Endothelial cell of umbilical vein (primary cell): ENCODE measurements at regions not wholly inside any gene's neighbourhood (a gene's known extent, or its start where the extent isn't known, plus 50 kb on each side); places are given as distances from the start of the nearest gene placed in this dataset.

Source experiments
- BruUV-seq: library from RNA; stranded (reverse); fragments of 400-500 nt; replicated peaks from 2 replicates; lab custom pipeline; 2021; lab: Mats Ljungman, UMichigan
- CTCF ChIA-PET: fragments of 300-600, 350-600 bp; sonication (Branson Sonifier 250); formaldehyde crosslinking; loops from one replicate; lab custom pipeline; 2021; ENCODE audit warnings: antibody characterized with exemption, inconsistent platforms; lab: Charles Lee
- POLR2A ChIA-PET: fragments of 300-600, 350-600 bp; sonication (Branson Sonifier 250); formaldehyde crosslinking; loops from one replicate; lab custom pipeline; 2021; ENCODE audit warnings: antibody characterized with exemption, inconsistent platforms; lab: Charles Lee
- DNase-seq: peaks from one replicate; pipeline ENCODE4 v3.0.0-alpha.2; 2011; ENCODE audit warnings: low read depth, low spot score
- FAIRE-seq: peaks from 2 replicates; lab custom pipeline; 2011; peaks lifted over from hg19 to GRCh38; lab: Jason Lieb, UNC
- H2AFZ ChIP-seq: 2 replicates; pipeline ENCODE4 v1.6.0; 2012; ENCODE audit warnings: low read depth, low read length, control low read depth, inconsistent platforms
- H3K27ac ChIP-seq: 2 replicates; pipeline ENCODE4 v1.5.1; 2011; ENCODE audit warnings: low read depth, mild to moderate bottlenecking, control low read depth, low read length, moderate library complexity; ENCODE audit not compliant: insufficient read depth
- H3K27me3 ChIP-seq, 2 experiments: 2 replicates each; pipeline versions ENCODE4 v1.6.0 to v1.6.1; 2011; ENCODE audit warnings: low read length in 2 of 2, mixed read lengths in 1 of 2; ENCODE audit not compliant: control insufficient read depth in 2 of 2, insufficient read depth in 2 of 2
- H3K36me3 ChIP-seq, 2 experiments: 2 replicates in 1 of 2; 3 replicates in 1 of 2; pipeline ENCODE4 v1.5.1; 2011; ENCODE audit warnings: low read length in 2 of 2, mild to moderate bottlenecking in 1 of 2, moderate library complexity in 1 of 2; ENCODE audit not compliant: control insufficient read depth in 2 of 2, insufficient read depth in 2 of 2; ENCODE audit errors: extremely low read depth in 1 of 2
- H3K4me1 ChIP-seq: 3 replicates; pipeline ENCODE4 v1.5.1; 2011; ENCODE audit warnings: mild to moderate bottlenecking, low read length; ENCODE audit not compliant: control insufficient read depth, insufficient read depth; ENCODE audit errors: extremely low read depth
- H3K4me2 ChIP-seq: 2 replicates; pipeline ENCODE4 v1.6.1; 2011; ENCODE audit warnings: low read length, control low read depth, mixed read lengths; ENCODE audit not compliant: insufficient read depth
- H3K4me3 ChIP-seq, 3 experiments: fragments of 200-600 bp in 1 of 3; sonication (generic), shearing (Covaris generic) in 1 of 3; replicated peaks in 1 of 3; 2 replicates each; pipeline ENCODE4 v1.5.1; 2011 to 2016; ENCODE audit warnings: control low read depth in 3 of 3, low read length in 3 of 3, mild to moderate bottlenecking in 2 of 3, inconsistent platforms in 1 of 3, low read depth in 1 of 3, moderate library complexity in 1 of 3; ENCODE audit not compliant: insufficient read depth in 1 of 3
- H3K79me2 ChIP-seq: 2 replicates; pipeline ENCODE4 v1.6.0; 2012; ENCODE audit warnings: low read length, inconsistent platforms; ENCODE audit not compliant: control insufficient read depth, insufficient read depth
- H3K9ac ChIP-seq: replicated peaks from 2 replicates; pipeline ENCODE3; 2011; ENCODE audit warnings: low read length, control low read depth; ENCODE audit not compliant: insufficient read depth; ENCODE audit errors: extremely low read depth
- H3K9me1 ChIP-seq: replicated peaks from 3 replicates; pipeline ENCODE4 v1.6.0; 2011; ENCODE audit warnings: mild to moderate bottlenecking, low read length; ENCODE audit not compliant: control insufficient read depth, insufficient read depth; ENCODE audit errors: extremely low read depth
- H3K9me3 ChIP-seq: replicated peaks from 2 replicates; pipeline ENCODE4 v1.5.1; 2012; ENCODE audit warnings: low read length, inconsistent platforms; ENCODE audit not compliant: control insufficient read depth, insufficient read depth
- H4K20me1 ChIP-seq: replicated peaks from 2 replicates; pipeline ENCODE3; 2011; ENCODE audit warnings: mild to moderate bottlenecking, low read length; ENCODE audit not compliant: control insufficient read depth, insufficient read depth; ENCODE audit errors: extremely low read depth
- EZH2 ChIP-seq: IDR thresholded peaks from 2 replicates; pipeline ENCODE4 v1.6.1; 2012; ENCODE audit warnings: borderline replicate concordance, low read depth, mild to moderate bottlenecking, moderate library complexity, low read length, inconsistent platforms; ENCODE audit not compliant: severe bottlenecking
- FOS ChIP-seq: IDR thresholded peaks from 2 replicates; pipeline ENCODE4 v1.6.1; 2011; ENCODE audit warnings: mild to moderate bottlenecking, low read length, moderate library complexity, borderline replicate concordance; ENCODE audit not compliant: insufficient read depth
- GATA2 ChIP-seq: IDR thresholded peaks from 2 replicates; pipeline ENCODE4 v1.7.0; 2011; ENCODE audit warnings: low read depth, mild to moderate bottlenecking, moderate library complexity, mixed read lengths, low read length; ENCODE audit not compliant: insufficient read length, insufficient read depth
- JUN ChIP-seq: IDR thresholded peaks from 2 replicates; pipeline ENCODE4 v1.6.1; 2011; ENCODE audit warnings: borderline replicate concordance, low read depth; ENCODE audit not compliant: insufficient read length, insufficient read depth
- MYC ChIP-seq: IDR thresholded peaks from one replicate; pipeline ENCODE4 v1.6.1; 2011; ENCODE audit warnings: mild to moderate bottlenecking, low read depth, low read length
- POLR2A ChIP-seq: IDR thresholded peaks from 2 replicates; pipeline ENCODE4 v1.6.1; 2012; ENCODE audit warnings: low read depth, mild to moderate bottlenecking, control low read depth, low read length
- POLR2AphosphoS5 ChIP-seq: IDR thresholded peaks from 2 replicates; pipeline ENCODE4 v1.6.1; 2012; ENCODE audit warnings: low read depth, mild to moderate bottlenecking, control low read depth, low read length, moderate library complexity; ENCODE audit not compliant: insufficient read depth
- dilution Hi-C: fragments of 300-500 bp; cut with MboI; formaldehyde crosslinking; loops from one replicate; pipeline ENCODE4 v1.15.0; 2019; ENCODE audit warnings: low sequenced_read_pairs; ENCODE audit not compliant: extremely low pct_ligation_motif_present
- intact Hi-C: fragments of 100-400 bp; cut with micrococcal nuclease; formaldehyde crosslinking; loops from one replicate; pipeline ENCODE4 v1.10.0; 2022
- TF ChIP-seq, protein P1 (sequence below), 2 donors: IDR thresholded peaks; 1 replicate in 1 of 2; 2 replicates in 1 of 2; pipeline ENCODE4 v1.5.1; 2011; ENCODE audit warnings: low read length in 2 of 2, mild to moderate bottlenecking in 2 of 2, moderate library complexity in 2 of 2, control low read depth in 1 of 2, inconsistent platforms in 1 of 2, low read depth in 1 of 2; ENCODE audit not compliant: insufficient read depth in 1 of 2; ENCODE audit errors: extremely low read depth in 1 of 2
- TF ChIP-seq, protein P2 (sequence below): IDR thresholded peaks from 2 replicates; pipeline ENCODE4 v1.6.1; 2011; ENCODE audit not compliant: insufficient read depth, insufficient read length

DNA sequence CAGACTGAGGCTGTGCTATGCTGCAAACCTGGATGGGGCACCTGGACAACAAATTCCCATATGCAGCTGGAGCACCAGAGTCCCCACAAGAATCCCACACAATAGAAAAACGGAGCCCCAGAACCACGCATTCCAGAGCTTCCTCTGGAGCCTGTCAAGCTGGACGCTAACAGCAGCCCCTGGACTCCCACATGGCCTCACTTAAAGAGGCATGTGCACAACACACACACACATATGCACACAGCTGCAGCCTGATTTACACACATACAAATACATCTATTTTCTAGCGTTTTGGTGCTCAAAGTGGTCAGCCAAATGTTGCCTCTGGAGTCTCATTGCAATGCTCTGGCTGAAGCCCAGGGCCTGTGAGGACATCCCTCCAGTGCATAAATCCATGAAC lies 632.7 kb upstream of the ID2 start:
- Histone ChIP-seq H4K20me1 (no peaks in the 10 kb centered on the region), H3K27me3 (no peaks in the 10 kb centered on the region), H2AFZ (no peak overlapping the region), H3K27ac (no peak overlapping the region), H3K9me1 (no peaks in the 10 kb centered on the region), H3K4me2 (no peak overlapping the region), H3K36me3 (no peaks in the 10 kb centered on the region), H3K4me1 (no peaks in the 10 kb centered on the region), H3K4me3 (no peak overlapping the region), H3K9me3 (peaks cover 7% of the 10 kb centered on the region), H3K9ac (no peak overlapping the region), H3K79me2 (no peaks in the 10 kb centered on the region)
- no peak for FAIRE-seq
- ChIA-PET POLR2A (no interaction called here), CTCF (no interaction called here)
- TF ChIP-seq FOS: no peak
- no peak for TF ChIP-seq MYC
- TF ChIP-seq POLR2A: no peak
- TF ChIP-seq EZH2: no peak
- TF ChIP-seq, protein P1, sequence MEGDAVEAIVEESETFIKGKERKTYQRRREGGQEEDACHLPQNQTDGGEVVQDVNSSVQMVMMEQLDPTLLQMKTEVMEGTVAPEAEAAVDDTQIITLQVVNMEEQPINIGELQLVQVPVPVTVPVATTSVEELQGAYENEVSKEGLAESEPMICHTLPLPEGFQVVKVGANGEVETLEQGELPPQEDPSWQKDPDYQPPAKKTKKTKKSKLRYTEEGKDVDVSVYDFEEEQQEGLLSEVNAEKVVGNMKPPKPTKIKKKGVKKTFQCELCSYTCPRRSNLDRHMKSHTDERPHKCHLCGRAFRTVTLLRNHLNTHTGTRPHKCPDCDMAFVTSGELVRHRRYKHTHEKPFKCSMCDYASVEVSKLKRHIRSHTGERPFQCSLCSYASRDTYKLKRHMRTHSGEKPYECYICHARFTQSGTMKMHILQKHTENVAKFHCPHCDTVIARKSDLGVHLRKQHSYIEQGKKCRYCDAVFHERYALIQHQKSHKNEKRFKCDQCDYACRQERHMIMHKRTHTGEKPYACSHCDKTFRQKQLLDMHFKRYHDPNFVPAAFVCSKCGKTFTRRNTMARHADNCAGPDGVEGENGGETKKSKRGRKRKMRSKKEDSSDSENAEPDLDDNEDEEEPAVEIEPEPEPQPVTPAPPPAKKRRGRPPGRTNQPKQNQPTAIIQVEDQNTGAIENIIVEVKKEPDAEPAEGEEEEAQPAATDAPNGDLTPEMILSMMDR (IDR thresholded peaks at IDR 0.05; ENCODE audit: extremely low read depth in 1 of 2, insufficient read depth in 1 of 2, low read depth in 1 of 2, low read length in 2 of 2): no peak
- TF ChIP-seq, protein P2, sequence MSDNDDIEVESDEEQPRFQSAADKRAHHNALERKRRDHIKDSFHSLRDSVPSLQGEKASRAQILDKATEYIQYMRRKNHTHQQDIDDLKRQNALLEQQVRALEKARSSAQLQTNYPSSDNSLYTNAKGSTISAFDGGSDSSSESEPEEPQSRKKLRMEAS: no peak
- no peak for TF ChIP-seq GATA2
- TF ChIP-seq JUN: no peak
- no peak for TF ChIP-seq POLR2AphosphoS5
- intact Hi-C loops (no loop called here), dilution Hi-C loops (no loop called here)
- DNase-seq: no peak
- BruUV-seq: no TSS peak
